ENCODE measurements at regions not wholly inside any gene's neighbourhood (a gene's known extent, or its start where the extent isn't known, plus 50 kb on each side); places are given as distances from the start of the nearest gene placed in this dataset.

- Histone ChIP-seq H3K27me3 (ENCODE audit: insufficient read depth, low read length) (no peaks in the 10 kb centered on the region), H3K23ac (ENCODE audit: insufficient read length, low read depth, low read length) (no peak overlapping the region), H4K8ac (replicated peaks; ENCODE audit: insufficient read length, low read depth, low read length) (no peak overlapping the region), H4K5ac (ENCODE audit: insufficient read length, low read depth, low read length) (no peak overlapping the region), H3K79me1 (ENCODE audit: insufficient read depth, low read depth, low read length, poor library complexity, severe bottlenecking) (no peaks in the 10 kb centered on the region), H2BK15ac (ENCODE audit: low read depth, low read length) (no peak overlapping the region), H2AK5ac (ENCODE audit: insufficient read length, low read length) (no peak overlapping the region), H3K4ac (ENCODE audit: low read depth, low read length) (no peak overlapping the region), H4K20me1 (ENCODE audit: control insufficient read depth, insufficient read depth, insufficient read length) (no peaks in the 10 kb centered on the region), H2BK20ac (ENCODE audit: low read depth, low read length, poor library complexity, severe bottlenecking) (no peak overlapping the region), H3K4me2 (ENCODE audit: insufficient read depth, insufficient read length, low read length) (no peak overlapping the region), H3K56ac (ENCODE audit: insufficient read length, low read depth, low read length) (no peak overlapping the region), H3K9me3 (ENCODE audit: control insufficient read depth, low read depth, low read length) (no peaks in the 10 kb centered on the region), H3K4me1 (ENCODE audit: insufficient read depth, low read length) (no peaks in the 10 kb centered on the region), H3T11ph (ENCODE audit: low read length) (no peak overlapping the region), H3K23me2 (ENCODE audit: insufficient read length, low read depth, low read length, poor library complexity, severe bottlenecking) (no peaks in the 10 kb centered on the region), H3K27ac (ENCODE audit: insufficient read length, low read depth, low read length) (no peak overlapping the region), H3K14ac (ENCODE audit: insufficient read depth, low read length) (no peak overlapping the region), H3K9ac (ENCODE audit: extremely low read depth, insufficient read length, low read length) (no peak overlapping the region), H2BK12ac (ENCODE audit: insufficient read length, low read depth, low read length) (no peak overlapping the region), H3K18ac (ENCODE audit: insufficient read length, low read depth, low read length) (no peak overlapping the region), H3K79me2 (ENCODE audit: insufficient read depth, low read length) (no peaks in the 10 kb centered on the region), H4K91ac (ENCODE audit: insufficient read length, low read depth, low read length) (no peak overlapping the region), H2BK120ac (ENCODE audit: low read depth, low read length, poor library complexity, severe bottlenecking) (no peak overlapping the region), H2AFZ (ENCODE audit: low read length) (no peak overlapping the region), H2BK5ac (ENCODE audit: insufficient read length, low read length) (no peak overlapping the region)
- no peak overlapping the region for H3K4me3 Mint-ChIP-seq
- DNase-seq, result peak; percentile 39
- no peaks in the 10 kb centered on the region for H3K9me3 Mint-ChIP-seq
- peaks cover 0 to 2% of the 10 kb centered on the region in 2 experiments for H3K4me1 Mint-ChIP-seq
- WGBS (ENCODE audit: extremely low coverage, insufficient read length, low lambda C conversion rate), result no CpG with 5 or more reads among the region's 3 CpGs
- no peaks in the 10 kb centered on the region for H3K27me3 Mint-ChIP-seq (ENCODE audit: low read depth)
- no peak overlapping the region for H3K27ac Mint-ChIP-seq
- H3K36me3 Mint-ChIP-seq (ENCODE audit: insufficient read depth in 1 of 3, low read depth in 3 of 3), result no peaks in the 10 kb centered on the region
- TF ChIP-seq, protein P1, sequence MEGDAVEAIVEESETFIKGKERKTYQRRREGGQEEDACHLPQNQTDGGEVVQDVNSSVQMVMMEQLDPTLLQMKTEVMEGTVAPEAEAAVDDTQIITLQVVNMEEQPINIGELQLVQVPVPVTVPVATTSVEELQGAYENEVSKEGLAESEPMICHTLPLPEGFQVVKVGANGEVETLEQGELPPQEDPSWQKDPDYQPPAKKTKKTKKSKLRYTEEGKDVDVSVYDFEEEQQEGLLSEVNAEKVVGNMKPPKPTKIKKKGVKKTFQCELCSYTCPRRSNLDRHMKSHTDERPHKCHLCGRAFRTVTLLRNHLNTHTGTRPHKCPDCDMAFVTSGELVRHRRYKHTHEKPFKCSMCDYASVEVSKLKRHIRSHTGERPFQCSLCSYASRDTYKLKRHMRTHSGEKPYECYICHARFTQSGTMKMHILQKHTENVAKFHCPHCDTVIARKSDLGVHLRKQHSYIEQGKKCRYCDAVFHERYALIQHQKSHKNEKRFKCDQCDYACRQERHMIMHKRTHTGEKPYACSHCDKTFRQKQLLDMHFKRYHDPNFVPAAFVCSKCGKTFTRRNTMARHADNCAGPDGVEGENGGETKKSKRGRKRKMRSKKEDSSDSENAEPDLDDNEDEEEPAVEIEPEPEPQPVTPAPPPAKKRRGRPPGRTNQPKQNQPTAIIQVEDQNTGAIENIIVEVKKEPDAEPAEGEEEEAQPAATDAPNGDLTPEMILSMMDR (conservative IDR thresholded peaks at IDR 0.05), result peak; percentile 79
Observed at GRCh38 chr6:137799950-137800568, 67.0 kb upstream of the TNFAIP3 start.

All from H9 (cell line).